GM15510 (cell line): ENCODE measurements at regions not wholly inside any gene's neighbourhood (a gene's known extent, or its start where the extent isn't known, plus 50 kb on each side); places are given as distances from the start of the nearest gene placed in this dataset.

ENCODE experiments used
- POLR2A ChIP-seq: IDR thresholded peaks from 3 replicates; pipeline ENCODE4 v1.6.1; 2011; ENCODE audit warnings: borderline replicate concordance; ENCODE audit not compliant: insufficient read length; ENCODE audit errors: extremely low read depth

DNA sequence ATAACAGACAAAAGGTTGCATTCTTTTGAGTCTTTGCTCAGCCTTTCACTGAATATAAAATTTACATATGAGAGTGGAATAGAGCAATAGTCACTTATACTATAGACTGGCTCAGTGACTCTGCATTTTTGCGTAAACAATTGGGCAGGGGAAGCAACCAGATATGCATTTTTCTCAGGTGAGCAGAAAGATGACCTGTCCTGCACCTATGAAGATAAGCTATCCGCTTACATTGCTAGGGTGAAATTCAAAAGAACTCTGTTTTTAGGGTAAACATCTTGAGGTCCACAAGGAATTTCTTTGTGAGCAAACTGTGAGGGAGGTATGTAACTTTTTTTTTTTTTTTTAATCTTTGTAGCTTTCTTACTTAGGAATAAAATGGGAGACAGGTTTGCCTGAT lies 602.4 kb upstream of the PRKX start:
- no peak for TF ChIP-seq POLR2A

- no peak for TF ChIP-seq POLR2A
Measured at GRCh38 chrX:4314586-4314985, 601.1 kb upstream of the PRKX start.

GRCh38 chrX:4277122-4277521 lies 563.7 kb upstream of the PRKX start:
- TF ChIP-seq POLR2A = no peak

- no peak for TF ChIP-seq POLR2A
Measured at GRCh38 chrX:4268676-4269075, 555.2 kb upstream of the PRKX start.

DNA sequence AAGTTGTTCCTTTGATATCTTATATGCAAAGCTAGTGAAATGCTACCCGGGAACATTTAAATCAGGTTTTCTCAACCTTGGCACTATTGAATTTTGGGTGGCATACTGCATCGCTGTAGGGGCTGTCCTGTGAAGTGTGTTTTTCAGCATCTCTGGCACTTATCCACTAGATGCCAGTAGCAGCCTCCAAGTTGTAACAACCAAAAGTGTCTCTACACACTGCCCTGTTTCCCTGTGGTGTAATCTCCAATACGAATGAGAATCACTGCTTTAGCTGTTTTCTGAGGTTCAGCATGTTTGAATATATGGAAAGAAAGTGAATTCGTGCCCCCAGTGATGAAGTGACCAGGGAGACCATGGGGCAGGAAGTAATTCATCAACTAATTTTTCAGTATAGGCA lies 551.6 kb upstream of the PRKX start:
- no peak for TF ChIP-seq POLR2A

DNA sequence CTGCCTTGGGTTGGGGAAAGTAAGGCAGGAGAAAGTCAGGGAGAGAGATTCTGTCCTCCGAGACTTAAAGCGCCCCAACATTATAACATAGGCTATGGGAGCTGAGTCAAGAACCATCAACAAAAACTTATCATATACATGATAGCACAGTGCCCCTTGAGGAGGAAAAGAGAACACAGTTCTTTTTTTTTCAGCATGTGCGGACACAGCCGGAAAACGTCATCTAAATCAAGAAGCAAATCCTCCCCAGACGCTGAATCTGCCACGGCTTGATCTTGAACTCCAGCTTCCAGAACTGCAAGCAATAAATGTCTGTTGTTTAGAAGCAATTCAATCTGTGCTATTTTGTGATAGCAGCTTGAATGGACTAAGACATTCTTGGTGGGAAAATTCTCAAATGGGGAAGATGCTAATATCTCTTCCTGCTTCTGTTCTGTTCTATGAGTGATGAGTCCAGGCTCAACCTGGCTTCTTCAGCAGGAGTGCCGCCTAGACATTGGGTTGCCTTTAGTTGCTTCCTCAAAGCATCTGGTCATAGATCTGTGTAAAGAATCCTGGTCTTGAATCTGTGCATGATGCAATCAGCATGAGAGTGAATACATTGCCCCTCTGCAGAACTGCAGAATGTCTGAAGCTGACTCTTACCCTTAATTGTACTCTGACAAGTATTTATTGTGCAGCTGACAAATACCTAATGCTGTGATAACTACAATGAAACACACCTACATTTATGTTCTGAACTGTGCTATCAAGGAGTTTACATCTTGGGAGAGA lies 549.8 kb upstream of the PRKX start:
- TF ChIP-seq POLR2A = no peak

- TF ChIP-seq POLR2A = no peak
Measured at GRCh38 chrX:4253092-4253491, 539.6 kb upstream of the PRKX start.

GRCh38 chrX:4249401-4249800 lies 536.0 kb upstream of the PRKX start:
- TF ChIP-seq POLR2A = no peak

GRCh38 chrX:4243759-4244158 lies 530.3 kb upstream of the PRKX start:
- no peak for TF ChIP-seq POLR2A

- no peak for TF ChIP-seq POLR2A
Measured at GRCh38 chrX:4240541-4241194, 527.2 kb upstream of the PRKX start.

DNA sequence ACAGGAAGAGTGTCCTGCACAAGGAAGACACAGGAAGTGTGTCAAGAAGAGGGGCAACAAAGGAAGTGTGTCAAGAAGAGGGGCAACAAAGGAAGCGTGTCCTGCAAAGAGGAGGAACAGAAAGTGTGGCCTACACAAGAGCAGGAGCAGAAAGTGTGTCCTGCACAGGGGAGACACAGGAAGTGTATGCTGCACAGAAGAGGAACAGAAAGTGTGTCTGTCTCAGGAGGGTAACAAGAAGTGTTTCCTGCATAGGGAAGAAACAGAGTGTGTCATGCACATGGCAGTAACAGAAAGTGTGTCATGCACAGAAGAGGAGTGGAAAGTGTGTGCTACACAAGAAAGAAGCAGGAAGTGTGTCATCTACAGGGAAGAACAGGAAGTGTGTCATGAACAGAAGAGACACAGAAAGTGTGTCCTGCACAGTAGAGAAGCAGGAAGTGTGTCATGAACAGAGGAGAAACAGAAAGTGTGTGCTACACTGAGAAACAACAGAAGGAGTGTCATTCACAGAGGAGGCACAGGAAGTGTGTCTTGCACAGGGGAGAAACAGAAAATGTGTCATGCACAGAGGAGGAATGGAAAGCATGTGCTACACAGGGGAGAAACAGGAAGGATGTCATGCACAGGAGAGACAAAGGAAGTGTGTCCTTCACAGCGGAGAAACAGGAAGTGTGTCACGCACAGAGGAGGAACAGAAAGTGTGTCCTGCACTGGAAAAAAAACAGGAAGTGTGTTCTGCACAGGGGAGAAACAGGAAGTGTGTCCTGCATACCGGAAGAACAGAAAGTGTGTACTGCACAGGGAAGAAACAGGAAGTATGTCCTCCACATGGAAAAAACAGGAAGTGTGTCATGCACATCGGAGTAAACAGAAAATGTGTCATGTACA lies 526.4 kb upstream of the PRKX start:
- no peak for TF ChIP-seq POLR2A

GRCh38 chrX:4238916-4239315 lies 525.5 kb upstream of the PRKX start:
- TF ChIP-seq POLR2A = no peak

DNA sequence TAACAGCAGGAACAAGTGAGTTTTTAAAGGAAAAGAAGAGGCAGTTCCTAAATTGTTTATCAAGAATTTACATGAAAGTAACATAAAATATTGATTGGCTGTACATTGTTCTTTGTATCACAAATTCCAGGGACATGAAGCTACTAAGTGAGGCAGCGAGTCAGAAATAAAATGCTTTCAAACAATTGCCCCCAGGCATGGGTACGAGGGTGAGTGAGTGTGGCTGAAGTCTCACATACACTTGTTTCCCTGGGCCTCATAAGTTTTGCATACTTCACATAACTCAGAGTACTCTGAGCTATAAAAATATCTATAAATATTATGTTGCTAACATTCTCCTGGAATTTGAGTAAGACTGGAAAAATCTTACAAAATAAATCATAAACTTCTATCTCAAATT lies 511.6 kb upstream of the PRKX start:
- TF ChIP-seq POLR2A = no peak

DNA sequence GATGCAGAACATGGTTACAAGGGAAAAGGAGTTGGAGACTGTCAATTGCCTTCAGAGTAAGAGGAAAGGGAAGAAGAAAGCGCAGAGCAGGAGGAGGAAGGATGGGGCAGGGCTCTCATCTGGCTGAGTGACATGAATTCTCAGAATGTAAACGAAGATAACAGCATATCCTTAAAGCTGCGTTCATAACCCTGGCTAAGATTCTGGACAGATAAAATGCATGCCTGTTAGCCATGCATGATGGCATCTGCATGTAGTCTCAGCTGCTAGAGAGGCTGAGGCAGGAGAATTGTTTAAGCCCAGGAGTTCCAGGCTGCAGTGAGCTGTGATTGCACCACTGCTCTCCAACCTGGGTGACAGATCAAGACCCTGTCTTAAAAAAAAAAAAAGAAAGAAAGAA lies 493.5 kb upstream of the PRKX start:
- no peak for TF ChIP-seq POLR2A

- TF ChIP-seq POLR2A = no peak
Measured at GRCh38 chrX:4197971-4198370, 484.5 kb upstream of the PRKX start.

GRCh38 chrX:4193500-4194155 lies 480.2 kb upstream of the PRKX start:
- no peak for TF ChIP-seq POLR2A

DNA sequence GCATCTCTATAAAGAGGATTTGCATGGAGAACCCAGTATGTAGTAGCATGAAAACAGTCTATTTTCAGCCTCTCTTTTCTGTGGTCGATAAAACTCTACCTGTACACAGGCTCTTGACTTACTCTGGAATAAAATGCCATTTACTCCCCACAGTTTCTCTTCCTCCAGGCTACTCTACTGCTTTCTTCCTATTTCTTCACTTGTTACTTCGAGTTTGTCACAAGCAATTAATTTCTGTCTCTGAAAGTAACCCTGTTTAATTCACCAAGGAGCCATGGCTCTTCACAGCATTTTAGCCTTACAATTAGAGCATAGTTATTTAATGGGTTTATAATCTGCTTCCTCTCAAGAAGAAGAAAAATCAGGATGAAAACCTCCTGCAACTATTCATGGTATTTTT lies 472.9 kb upstream of the PRKX start:
- no peak for TF ChIP-seq POLR2A
